SKM-1 treated with dmso at 0.1 percent for 144 hours (cell line): ENCODE measurements at regions not wholly inside any gene's neighbourhood (a gene's known extent, or its start where the extent isn't known, plus 50 kb on each side); places are given as distances from the start of the nearest gene placed in this dataset.

Source experiments
- DNase-seq: peaks from one replicate; lab custom pipeline; 2025; ENCODE audit not compliant: unreplicated experiment; lab: John Stamatoyannopoulos, UW

DNA sequence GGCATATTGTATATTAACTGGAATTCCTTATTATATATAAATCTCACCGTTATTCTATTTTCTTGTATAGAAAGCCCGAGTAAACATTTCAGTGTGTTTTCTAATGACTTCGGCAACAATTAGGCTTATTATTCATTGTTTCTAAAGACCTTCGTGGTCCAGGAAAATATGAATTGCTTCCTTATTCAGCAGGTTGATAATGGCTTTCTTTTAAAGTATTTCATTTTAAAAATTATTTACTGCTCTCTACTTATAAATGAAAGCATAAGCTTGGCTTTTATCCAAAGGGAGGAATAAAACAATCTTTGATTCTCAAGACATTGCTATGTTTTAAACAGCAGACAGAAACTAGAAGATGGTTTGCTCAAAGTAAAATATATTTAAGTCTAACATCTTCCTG is 198.4 kb upstream of the RGS18 start:
- no peak for DNase-seq

DNA sequence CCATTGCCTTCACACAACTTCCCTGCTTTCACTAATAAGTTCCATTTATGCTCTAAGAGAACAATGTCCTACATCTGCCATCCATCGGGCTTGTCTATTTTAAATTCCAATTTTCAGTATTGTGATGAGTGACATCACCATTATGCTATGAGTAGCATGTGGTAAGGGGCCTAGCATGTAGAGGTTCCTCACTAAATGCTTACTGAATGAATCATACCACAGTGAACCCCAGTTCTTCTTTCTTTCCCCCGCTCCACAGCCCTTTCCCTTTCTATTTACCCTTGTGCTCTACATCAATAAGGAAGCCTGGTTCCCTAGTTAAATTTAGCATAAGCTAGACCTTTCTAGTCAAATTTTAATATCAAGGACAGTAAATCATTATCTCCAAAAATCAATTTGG is 195.0 kb upstream of the RGS18 start:
- no peak for DNase-seq

DNA sequence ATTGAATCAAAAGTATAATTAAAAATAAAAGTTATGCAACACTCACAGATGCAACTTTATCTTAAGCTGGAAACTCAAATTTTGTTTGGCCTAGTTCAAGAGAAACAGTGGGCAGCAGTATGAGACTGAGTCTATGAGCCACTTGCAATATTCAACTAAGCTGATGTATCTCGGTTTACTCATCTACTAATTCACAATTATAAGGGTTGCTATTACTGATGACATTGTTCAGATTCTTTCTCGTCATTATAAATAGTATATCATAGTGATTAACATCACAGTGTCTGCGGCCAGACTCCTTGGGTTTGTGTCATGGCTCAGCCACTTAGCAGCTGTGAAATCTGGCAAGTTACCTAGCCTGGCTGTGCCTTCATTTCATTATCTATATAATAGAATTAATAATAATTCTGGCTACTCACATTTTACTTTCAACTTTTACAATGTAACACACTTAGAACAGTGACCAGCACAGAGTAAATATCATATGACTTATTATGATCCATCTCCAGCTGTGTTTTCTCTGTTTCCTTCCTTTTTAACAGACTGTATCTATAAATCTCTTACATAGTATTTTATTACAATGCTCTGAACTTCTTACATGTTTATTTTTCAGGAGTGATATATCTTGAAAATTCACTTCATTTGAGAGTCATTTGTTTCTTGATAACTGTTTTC is 194.3 kb upstream of the RGS18 start:
- DNase-seq = no peak

DNA sequence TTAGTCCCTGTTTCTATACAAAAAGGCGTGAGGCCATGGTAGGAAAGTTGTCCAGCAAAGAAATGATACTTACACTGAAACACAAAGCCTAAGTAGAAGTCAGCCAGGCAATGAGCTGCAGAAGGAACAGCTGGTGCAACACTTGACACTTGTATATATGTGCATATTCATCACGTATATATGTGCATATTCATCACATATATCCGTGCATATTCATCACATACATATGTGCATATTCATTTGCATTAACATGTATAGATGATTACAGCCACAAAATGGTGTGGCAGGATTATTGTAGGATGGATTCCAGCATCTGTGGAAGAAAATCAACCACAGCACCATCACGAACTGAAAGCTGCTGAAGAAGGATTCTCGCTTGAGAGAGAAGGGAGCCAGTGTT is 189.0 kb upstream of the RGS18 start:
- no peak for DNase-seq

DNA sequence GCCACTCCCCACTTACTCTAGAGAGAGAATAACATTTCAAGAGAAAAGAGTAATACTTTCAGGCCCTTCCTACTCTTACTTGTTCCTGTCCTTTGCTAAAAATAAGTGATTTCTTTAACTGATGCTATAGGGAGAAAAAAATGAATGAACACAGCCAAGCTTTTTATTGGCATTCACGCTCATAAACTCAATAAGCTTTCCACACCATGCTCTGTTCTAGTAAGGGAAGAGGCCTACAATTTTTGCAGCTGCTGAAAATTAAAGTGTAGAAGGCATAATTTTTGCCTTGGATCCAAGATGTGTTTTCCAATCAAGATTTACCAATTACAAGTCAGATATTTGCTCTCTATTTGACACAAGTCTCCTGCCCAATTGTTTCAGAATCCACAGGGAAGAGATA is 188.1 kb upstream of the RGS18 start:
- no peak for DNase-seq

DNA sequence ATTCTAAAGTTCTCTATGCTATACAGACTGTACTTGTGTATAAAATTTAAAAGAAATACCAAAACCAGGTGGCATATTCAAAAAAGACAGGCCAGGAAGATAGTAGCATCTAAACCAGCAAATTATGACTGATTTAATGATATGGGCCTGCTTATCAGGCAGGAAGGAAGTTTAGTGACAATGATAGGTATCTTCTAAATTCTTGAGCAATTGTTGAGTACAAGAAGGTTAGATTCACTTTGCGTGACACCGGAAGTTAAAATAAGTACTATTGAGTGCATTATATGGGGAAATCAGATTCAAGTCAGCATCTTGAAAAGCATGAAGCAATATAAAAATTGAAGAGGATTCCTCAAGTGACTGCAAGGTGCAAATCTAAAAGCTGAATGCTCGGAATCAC is 186.8 kb upstream of the RGS18 start:
- DNase-seq = no peak

DNA sequence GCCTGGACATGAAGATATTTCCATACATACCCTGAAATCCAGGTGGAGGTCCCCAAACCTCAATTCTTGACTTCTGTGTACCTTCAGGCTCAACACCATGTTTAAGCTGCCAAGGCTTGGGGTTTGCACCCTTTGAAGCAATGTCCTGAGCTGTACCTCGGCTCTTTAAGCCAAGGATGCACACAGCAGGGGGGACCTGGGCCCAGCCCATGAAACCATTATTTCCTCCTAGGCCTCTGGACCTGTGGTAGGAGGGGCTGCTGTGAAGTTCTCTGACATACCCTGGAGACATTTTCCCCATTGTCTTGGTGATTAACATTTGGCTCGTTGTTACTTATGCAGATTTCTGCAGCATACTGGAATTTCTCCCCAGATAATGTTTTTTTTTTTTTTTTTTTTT is 184.3 kb upstream of the RGS18 start:
- DNase-seq = no peak

DNA sequence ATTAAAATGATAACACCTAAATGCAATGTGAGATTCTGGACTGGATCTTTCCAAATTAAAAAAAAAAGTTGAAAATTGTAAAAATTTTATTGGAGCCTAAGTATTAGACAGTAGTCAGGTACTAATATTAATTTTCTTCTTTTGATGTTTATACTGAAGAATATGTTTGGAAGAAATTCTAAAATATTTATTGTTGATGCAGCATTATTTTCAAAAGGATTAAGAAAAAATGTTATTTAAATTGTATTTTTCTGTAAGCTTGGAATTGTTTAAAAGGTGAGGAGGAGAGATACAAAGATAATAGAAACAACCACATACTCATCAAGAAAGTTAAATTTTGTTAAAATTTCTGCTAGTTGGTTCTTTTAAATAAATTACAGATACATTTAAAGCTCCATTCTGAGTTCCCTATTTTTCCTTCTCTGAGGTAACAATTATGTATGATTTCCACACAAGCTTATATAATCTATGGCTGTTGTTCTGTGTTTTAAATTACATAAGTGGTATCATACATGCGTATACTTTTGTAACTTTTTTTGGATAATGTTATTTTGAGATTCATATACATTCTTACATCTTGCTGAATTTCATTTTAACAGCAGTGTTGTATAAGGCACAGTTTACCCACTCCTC is 180.3 kb upstream of the RGS18 start:
- DNase-seq = no peak

DNA sequence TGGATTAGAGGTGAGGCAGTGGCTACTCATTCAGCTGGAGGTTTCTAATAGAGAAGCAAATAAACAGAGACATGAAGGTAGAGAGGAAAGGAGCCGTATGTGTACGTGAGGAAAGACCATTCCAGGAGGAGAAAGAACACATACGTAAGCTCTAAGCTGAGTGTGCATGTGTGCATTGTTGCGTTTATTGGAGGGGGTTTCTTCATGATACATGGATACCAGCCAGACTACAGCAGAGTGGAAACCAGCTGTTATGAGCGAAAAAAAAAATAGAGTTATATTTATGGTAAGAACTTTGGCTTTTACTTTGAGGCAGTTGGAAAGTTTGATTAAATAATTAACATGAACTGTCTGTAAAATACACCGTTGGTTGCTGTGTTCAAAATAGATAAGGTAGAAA is 173.4 kb upstream of the RGS18 start:
- DNase-seq = no peak

DNA sequence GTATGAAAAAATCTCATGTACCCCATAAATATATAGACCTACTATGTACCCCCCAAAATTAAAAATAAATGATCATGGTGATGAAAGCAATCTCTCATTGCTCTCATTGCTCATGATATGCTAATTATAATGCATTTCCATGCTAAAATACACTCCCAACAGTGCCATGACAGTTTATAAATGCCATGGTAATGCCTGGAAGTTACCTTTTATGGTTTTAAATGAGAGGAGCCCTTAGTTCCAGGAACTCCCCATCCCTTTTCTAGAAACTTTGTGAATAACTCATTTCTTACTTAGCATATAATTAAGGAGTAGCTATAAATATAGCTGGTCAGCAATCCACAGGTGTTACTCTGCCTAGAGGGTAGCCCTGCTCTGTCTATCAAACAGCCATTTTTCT is 166.1 kb upstream of the RGS18 start:
- no peak for DNase-seq

DNA sequence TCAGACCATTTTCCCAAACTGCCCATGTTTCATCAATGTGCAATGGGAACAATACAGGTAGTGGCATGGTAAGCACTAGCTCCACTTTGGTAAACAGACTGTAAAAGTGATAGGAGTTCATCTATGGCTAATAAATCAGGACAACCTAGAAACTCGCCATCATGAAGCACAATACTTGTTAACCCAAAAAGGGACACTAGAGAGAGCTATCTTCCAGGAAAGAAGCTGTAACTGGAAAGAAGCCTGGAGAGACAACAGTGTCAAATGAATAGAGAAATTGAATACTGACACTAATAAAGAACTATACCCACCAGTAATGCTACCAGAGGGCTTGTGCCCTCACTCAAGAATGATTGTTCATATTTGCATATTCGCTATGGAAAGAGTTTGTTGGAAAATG is 164.7 kb upstream of the RGS18 start:
- DNase-seq = no peak

DNA sequence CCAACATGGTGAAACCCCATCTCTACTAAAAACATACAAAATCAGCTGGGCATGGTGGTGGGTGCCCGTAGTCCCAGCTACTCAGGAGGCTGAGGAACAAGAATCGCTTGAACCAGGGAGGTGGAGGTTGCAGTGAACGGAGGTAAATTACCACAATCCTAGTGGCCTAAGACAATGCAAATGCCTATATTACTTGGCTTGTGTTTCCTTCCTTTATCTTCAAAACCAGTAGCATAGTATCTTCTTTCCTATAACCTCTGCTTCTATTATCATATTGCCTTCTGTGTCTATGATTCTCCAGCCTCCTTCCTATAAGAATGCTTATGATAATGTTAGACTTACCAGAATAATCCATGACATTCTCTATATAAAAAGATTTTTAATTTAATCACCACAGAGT is 156.2 kb upstream of the RGS18 start:
- peak; percentile 32 for DNase-seq

DNA sequence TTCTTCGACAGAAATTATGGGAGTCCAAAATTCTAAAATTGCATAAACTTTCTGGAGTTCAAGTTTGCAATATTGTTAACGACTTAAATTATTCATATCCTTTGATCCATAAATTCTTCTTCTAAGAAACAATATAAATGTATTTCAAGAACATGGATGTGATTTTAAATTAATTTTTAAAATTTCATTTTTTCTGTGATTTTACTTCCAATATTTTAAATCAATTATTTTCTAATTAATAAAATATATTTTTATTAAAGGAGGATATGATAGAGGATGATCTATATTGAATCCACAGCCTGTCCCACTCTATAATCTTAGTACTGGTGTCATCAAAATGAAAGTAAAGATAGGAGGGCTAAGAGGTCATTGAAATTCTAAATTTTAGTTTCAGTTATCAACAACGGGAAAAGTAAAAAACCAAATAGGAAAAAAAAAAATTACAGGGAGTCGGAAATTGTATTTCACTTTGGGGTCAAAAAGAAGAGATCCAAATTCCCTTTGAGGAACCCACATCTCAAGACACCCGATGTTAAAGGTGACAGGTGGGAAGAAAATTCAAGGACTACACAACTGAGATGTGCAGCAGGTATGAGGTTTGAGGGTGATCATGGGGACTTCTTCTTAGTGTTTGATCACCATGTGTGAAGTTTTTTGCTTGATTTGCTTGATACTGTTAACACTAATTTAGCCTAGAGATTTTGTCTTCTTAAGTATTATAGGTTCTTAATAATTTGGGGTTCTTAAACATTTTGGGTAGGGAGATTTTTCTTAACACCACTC is 154.8 kb upstream of the RGS18 start:
- DNase-seq = no peak

DNA sequence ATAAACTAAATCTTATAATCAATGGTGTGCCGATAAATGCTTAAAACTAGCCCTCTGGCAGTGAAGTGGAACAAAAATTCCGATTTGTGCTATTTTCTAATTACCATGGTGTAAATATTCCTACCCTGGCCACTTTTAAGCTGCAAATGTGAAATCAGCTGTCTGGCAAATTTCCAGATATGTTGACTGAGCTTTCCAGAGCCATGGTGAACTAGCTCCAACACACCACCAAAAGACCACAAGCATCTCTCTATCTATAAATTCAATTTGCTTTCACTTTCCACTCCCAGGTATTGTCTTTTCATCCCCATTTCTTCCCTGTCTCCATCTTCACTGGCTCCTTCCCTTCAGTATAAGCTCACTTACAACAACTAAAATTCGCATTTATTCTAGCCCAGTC is 152.3 kb upstream of the RGS18 start:
- no peak for DNase-seq

DNA sequence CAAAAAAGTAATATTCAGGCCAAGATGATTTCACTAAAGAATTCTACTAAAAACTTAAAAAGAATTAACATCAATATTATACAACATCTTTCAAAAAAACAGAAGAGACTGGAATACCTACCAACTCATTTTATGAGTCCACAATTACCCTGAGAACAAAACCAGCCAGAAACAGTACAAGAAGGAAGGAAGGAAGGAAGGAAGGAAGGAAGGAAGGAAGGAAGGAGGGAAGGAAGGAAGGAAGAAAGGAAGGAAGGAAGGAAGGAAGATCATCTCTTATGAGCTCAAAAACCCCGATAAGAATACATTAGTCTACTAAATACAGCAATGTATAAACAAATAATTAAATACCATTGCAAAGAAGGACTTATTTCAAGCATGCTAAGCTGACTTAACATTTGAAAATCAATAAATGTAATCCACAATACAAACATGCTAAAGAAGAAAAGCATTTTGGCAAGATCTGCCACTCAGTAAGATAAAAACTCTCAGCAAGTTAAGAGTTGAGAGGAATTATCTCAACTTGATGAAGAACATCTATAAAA is 149.9 kb upstream of the RGS18 start:
- no peak for DNase-seq

DNA sequence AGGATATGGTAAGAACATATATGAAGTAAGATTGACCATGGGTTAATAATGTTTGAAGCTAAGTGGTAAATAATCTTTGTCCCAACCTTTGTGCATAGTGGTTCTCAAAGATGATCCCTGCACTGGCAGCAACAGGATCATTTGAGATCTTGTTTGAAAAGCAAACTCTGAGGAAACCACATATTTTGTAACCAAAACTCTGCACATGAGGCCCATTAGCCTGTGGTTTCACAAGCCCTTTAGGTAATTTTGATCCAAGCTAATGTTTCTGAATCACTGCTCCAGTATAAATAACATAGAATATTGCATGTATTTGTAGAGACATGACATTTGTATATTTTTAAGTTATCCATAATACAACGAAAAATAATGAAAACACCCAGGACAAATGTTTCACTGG is 147.9 kb upstream of the RGS18 start:
- no peak for DNase-seq

DNA sequence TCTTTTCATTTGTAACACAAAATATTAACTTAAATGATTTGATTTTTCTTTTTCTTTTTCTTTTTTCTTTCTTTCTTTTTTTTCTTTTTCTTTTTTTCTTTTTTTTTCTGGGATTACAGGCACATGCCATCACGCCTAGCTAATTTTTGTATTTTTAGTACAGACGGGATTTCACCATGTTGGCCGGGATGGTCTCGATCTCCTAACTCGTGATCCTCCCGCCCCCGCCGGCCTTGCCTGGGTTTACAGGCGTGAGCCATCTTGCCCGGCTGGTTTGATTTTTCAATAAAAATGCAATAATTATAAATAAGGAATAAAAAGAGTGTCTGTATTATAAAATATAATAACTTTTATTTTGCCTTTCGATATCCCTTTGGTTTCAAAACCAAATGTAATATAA is 146.7 kb upstream of the RGS18 start:
- no peak for DNase-seq

DNA sequence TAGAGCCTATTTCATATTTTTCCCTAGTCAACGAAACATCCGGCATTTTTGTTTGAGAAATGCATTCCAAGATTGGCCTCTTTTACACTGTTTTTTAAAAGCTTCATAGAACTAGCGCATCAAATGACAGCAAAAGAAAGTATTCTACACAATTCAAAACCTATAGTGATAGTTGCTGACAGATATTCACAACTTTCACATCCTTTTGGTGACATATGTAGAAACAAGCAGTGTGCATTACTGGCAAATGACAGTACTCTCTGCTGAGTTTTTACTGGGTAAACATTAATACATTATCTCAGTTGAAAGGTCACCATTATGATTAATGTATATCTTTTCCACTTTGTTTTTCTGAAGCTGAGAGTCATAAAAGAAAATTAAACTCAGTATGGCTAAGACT is 135.4 kb upstream of the RGS18 start:
- no peak for DNase-seq

DNA sequence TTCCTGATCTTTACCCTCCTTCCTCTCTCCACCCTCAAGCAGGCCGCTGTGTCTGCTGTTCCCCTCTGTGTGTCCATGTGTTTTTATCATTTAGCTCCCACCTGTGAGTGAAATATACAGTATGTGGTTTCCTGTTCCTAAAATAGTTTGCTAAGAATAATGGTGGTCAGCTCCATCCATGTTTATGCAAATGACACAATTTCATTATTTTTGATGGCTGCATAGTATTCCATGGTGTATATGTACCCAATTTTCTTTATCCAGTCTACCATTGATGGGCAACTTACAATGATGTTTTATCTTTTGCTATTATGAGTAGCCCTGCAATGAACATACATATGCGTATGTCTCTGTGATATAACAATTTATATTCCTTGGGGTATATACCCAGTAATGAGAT is 133.4 kb upstream of the RGS18 start:
- no peak for DNase-seq

DNA sequence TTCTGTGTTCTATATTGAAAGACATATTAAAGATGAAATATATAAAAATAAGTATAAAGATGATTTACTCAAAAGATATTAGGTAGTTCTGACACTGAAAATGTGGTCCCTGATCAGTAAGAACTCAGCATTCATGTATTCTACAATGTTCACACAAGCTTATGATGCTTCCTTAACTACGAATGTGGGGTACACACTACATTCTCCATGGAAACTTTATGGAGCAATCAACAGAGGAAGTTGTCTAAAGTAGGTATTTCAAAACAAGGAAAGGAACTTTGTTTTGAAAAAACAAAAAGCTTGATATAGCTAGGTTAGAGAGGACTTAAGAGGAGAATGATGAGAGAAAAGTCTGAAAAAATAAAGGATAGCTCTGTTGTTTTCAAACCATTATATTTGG is 119.7 kb upstream of the RGS18 start:
- DNase-seq = no peak

DNA sequence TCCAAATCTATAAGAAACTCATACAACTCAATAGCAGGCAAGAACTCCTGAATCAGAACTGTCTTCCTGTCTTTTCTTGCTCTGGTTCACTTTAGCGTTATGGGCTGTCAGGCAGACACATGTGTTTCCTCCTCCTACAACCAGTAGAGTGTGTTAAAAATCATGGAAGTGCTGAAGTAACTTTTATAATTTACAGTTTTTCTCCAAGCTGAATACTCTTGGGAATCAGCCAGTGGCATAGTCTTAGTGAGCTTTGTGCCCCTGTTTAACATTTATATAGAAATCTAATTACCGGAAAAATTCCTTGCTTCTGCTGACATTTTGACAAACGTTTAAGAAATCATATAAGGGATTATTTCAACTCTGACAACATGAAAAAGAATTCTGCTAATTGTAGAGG is 113.1 kb upstream of the RGS18 start:
- no peak for DNase-seq

DNA sequence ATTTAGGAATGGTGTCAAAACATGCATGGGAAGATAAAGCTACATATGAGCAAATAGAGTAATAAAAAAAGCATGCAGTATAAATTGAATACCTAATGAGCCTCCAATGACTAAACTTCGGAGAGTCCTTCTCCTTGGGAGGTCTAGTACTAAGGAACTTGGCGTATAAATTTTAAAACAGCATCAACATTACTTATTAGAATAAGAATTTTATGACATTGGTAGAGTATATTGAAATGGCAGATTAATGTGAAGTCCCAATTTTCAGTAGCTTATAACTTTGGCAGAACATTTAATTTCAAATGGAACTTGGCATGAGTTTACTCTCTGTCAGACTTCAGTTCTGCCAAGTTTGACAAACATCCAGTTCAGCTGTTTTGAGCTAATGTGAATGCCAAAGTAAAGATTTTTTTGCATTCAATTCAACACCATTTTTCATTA is 104.7 kb upstream of the RGS18 start:
- DNase-seq = no peak
